GM12872 (cell line): ENCODE measurements at regions not wholly inside any gene's neighbourhood (a gene's known extent, or its start where the extent isn't known, plus 50 kb on each side); places are given as distances from the start of the nearest gene placed in this dataset.

Source experiments
- TF ChIP-seq, protein P1 (sequence below): IDR thresholded peaks from 3 replicates; pipeline ENCODE4 v1.5.1; 2011; ENCODE audit warnings: low read depth, mild to moderate bottlenecking, low read length, moderate library complexity; ENCODE audit not compliant: insufficient read depth

DNA sequence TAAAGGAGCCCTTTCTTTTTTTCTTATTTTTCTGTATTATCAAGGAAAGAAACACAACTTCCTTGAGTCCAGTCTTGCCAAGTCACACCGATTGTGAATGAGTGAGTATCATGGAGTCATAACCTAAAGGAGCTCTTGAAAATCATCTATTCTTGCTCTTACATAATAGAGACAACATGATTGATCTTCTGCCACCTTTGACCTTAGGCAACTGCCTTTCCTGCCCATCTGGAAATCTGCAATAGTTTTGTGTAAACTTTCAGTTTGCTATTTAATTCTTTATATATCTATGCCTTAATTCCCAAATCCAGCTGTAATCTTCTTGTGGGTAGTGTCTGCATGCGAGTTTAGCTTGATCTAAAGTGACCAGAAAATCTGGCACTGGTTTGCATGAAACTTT lies 149.9 kb upstream of the FST start:
- TF ChIP-seq, protein P1, sequence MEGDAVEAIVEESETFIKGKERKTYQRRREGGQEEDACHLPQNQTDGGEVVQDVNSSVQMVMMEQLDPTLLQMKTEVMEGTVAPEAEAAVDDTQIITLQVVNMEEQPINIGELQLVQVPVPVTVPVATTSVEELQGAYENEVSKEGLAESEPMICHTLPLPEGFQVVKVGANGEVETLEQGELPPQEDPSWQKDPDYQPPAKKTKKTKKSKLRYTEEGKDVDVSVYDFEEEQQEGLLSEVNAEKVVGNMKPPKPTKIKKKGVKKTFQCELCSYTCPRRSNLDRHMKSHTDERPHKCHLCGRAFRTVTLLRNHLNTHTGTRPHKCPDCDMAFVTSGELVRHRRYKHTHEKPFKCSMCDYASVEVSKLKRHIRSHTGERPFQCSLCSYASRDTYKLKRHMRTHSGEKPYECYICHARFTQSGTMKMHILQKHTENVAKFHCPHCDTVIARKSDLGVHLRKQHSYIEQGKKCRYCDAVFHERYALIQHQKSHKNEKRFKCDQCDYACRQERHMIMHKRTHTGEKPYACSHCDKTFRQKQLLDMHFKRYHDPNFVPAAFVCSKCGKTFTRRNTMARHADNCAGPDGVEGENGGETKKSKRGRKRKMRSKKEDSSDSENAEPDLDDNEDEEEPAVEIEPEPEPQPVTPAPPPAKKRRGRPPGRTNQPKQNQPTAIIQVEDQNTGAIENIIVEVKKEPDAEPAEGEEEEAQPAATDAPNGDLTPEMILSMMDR: no peak

DNA sequence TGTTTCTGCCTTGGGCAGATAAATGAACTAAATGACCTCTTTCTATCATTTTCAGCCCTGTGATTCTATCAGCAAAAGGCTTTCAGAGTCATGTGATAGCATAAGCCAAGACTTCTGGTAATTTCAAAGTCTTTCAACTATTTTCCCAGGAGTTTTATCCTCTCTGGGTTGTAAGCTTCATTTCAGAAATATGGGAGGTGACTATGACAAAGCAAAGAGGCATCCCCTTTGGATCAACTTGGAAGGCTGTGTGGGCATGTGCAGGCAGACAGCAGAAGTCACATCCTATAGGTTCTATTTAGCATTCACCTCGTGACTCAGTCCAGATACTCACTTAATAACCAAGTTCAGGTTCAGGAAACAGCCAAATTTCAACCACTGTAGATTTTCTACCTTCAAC lies 149.0 kb upstream of the FST start:
- TF ChIP-seq, protein P1: no peak

DNA sequence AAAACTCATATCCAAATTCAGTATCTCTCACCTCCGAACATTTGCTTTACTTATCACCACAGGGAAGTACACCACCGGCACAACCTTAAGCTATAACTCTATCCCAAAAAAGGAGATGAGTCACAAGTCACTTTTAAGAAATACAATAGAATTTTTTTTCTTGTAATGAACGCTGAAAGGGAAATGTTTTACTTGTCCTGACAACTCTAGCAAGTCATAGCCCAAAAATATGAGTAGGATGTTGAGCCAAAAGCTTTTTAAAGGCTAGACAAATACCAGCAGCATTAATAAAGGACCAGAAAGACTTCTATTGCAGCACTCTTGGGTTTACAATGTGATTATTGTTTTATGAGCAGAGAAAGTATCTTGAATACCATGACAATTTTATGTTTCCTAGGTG lies 147.3 kb upstream of the FST start:
- TF ChIP-seq, protein P1: no peak

DNA sequence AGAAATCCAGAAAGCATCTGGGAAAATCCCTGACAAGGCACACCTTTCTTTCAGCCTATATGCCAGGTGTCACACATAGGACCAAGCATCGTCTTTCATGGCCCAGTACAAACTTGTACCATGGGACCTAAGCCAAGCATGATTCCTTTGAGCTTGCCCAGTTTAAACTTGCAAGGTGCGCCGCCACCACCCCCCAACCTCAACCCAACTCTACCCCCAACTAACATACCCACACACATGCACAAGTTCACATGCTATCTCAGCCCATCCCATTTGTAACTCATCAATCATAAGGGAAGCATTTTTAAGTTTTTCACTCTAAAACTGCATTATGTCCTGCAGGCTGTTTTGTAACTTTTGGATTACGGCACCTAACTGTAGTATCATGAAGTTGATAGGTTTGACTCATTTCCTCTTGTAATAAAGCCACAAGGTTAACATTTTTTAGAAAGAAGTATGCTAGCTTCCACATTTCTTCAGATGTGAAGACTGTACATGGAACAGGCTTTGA lies 145.9 kb upstream of the FST start:
- TF ChIP-seq, protein P1: no peak

DNA sequence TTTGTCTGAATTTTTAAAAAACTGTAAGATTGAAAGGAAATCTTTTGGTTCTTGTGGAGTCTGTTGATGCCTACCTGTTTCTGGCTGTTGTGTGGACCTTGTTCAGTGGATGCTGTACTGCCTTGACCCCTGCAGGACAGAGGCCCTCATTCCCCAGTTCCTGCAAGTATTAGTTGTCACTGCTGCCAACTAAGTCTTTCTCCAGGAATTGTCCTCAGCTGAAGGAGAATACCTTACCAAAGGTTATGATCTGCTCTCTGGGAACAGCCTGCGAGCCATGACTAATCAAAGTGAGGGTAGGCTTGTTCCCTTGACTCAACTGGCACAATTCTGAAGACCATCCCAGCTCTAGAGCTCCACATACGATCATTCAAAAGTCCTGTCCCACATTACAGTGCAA lies 145.3 kb upstream of the FST start:
- TF ChIP-seq, protein P1: no peak

DNA sequence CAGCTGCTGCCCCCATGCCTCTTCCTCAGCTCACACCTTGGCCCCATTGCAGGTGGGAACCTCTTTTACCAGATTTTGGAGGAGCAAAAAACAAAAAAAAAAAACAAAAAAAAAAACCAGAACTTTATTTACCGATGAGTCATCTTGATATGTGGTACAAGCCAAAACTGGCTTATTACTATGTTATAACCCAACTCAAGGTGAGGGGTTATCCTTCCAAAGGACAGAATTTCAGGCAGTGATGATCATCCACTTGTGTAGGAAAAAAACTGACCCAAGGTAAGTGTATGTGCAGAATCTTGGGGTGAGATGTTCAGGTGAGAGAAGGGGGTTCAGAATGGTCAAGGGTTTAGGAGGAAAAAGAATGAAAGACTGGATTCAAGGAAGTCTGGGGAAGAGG lies 142.6 kb upstream of the FST start:
- TF ChIP-seq, protein P1: no peak

DNA sequence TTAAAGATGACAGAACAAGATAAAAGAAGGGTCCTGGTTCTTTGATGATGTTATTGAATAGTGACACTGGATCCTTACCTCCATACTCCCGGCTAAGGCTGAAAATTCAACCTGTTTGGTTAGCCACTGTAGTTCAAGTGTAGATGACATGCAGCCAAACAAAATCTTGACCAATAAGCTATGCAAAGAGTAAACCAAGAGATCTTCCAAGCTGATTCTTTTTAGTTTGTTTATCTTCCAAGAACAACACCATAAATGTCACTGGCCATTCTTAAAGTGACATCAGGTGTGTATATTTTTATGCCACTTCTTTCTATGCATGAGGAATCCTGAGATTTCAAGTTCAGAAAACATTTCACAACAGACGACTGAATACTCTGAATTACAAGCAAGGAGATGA lies 141.5 kb upstream of the FST start:
- TF ChIP-seq, protein P1: no peak

DNA sequence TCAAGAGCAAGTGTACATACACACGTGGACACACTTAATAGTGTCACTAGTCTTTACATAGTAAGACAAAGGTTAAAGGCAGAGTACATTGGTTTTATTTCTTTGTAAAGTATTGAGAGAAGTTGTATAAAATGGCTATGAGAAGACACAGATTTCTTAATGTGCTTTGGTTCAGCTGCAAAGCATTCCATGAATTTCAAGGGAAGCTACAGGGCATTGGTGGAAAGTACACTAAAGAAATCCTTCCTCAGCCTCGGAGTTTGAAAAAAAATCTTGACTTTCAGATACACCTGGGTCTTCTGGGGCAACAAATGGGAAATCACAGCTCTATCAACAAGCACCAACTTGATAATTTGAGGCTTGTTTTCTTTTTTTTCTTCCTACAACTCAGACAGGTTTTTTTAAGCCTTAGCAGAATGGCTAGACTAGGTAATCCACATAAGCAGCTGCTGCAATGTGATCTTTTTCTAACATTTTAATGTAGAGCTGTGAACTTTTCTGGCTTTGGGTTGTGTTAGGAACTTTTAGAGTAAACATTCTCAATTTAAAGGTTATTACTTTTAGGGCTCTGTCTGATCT lies 140.4 kb upstream of the FST start:
- TF ChIP-seq, protein P1: no peak
